Activated T-cell treated with anti-CD3 and anti-CD28 coated beads, Interleukin-2, amount 50 U/mL, for 1 hour (primary cell): ENCODE measurements at regions not wholly inside any gene's neighbourhood (a gene's known extent, or its start where the extent isn't known, plus 50 kb on each side); places are given as distances from the start of the nearest gene placed in this dataset.

Experiments used
- DNase-seq: peaks from one replicate; pipeline ENCODE4 v3.0.0-alpha.2; 2020

GRCh38 chr5:5826911-5827310, 404.4 kb downstream of the ICE1 start:
- no peak for DNase-seq

- no peak for DNase-seq
Observed at GRCh38 chr5:5822729-5823257, 400.3 kb downstream of the ICE1 start.

GRCh38 chr5:5816960-5817359, 394.5 kb downstream of the ICE1 start:
- DNase-seq: no peak

- no peak for DNase-seq
Observed at GRCh38 chr5:5813441-5813840, 391.0 kb downstream of the ICE1 start.

- DNase-seq: no peak
Observed at GRCh38 chr5:5810461-5810860, 388.0 kb downstream of the ICE1 start.

GRCh38 chr5:5805916-5806315, 383.4 kb downstream of the ICE1 start:
- DNase-seq: no peak

- DNase-seq: no peak
Observed at GRCh38 chr5:5804478-5805233, 382.2 kb downstream of the ICE1 start.

- no peak for DNase-seq
Observed at GRCh38 chr5:5800801-5801761, 378.6 kb downstream of the ICE1 start.

GRCh38 chr5:5799826-5800225, 377.3 kb downstream of the ICE1 start:
- no peak for DNase-seq

- no peak for DNase-seq
Observed at GRCh38 chr5:5799229-5799628, 376.8 kb downstream of the ICE1 start.

- no peak for DNase-seq
Observed at GRCh38 chr5:5798462-5798861, 376.0 kb downstream of the ICE1 start.

- no peak for DNase-seq
Observed at GRCh38 chr5:5798041-5798440, 375.6 kb downstream of the ICE1 start.

GRCh38 chr5:5795074-5795771, 372.7 kb downstream of the ICE1 start:
- DNase-seq: no peak

- no peak for DNase-seq
Observed at GRCh38 chr5:5794118-5794560, 371.7 kb downstream of the ICE1 start.

GRCh38 chr5:5793242-5794117, 371.0 kb downstream of the ICE1 start:
- DNase-seq: no peak

GRCh38 chr5:5792106-5792505, 369.6 kb downstream of the ICE1 start:
- DNase-seq: no peak

- no peak for DNase-seq
Observed at GRCh38 chr5:5788793-5789192, 366.3 kb downstream of the ICE1 start.

- DNase-seq: no peak
Observed at GRCh38 chr5:5787373-5787772, 364.9 kb downstream of the ICE1 start.

- no peak for DNase-seq
Observed at GRCh38 chr5:5784101-5784500, 361.6 kb downstream of the ICE1 start.

- DNase-seq: no peak
Observed at GRCh38 chr5:5783021-5783420, 360.5 kb downstream of the ICE1 start.

GRCh38 chr5:5782402-5782801, 359.9 kb downstream of the ICE1 start:
- DNase-seq: no peak

GRCh38 chr5:5781335-5781734, 358.9 kb downstream of the ICE1 start:
- DNase-seq: no peak
